Prostate gland (tissue), 2 donors: ENCODE measurements at regions not wholly inside any gene's neighbourhood (a gene's known extent, or its start where the extent isn't known, plus 50 kb on each side); places are given as distances from the start of the nearest gene placed in this dataset.

ENCODE experiments used
- POLR2AphosphoS5 ChIP-seq: sonication (generic); formaldehyde crosslinking; IDR thresholded peaks from one replicate; pipeline ENCODE4 v1.6.1; 2017; ENCODE audit warnings: antibody characterized with exemption
- TF ChIP-seq, protein P1 (sequence below), 4 experiments: fragments of 200-600 bp in 2 of 4; fragments of 450-650 bp in 2 of 4; sonication (generic) in 2 of 4; IDR thresholded peaks; 1 replicate in 3 of 4; 2 replicates in 1 of 4; pipeline ENCODE4 v1.5.1; 2016 to 2019; ENCODE audit warnings: antibody characterized with exemption in 4 of 4, mild to moderate bottlenecking in 2 of 4, moderate library complexity in 2 of 4

DNA sequence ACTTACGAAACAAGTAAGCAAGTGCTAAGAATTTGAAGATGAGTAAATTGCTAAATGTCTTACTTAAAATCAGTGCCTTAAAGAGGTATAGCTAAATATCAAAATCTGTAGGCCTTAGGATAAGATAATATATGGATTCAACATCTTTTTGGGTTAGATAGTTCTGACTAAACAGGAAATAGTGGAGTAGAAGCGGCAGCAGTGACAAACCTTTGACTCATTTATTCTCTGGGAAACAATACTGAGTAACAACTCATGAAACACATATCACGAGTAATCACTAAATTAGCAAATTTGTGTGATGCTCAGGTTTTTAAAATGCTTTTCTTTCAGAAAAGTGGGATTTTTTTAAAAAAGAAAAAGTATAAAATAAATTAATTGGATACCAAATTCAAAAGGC, 762.1 kb upstream of the TYRP1 start:
- TF ChIP-seq, protein P1, sequence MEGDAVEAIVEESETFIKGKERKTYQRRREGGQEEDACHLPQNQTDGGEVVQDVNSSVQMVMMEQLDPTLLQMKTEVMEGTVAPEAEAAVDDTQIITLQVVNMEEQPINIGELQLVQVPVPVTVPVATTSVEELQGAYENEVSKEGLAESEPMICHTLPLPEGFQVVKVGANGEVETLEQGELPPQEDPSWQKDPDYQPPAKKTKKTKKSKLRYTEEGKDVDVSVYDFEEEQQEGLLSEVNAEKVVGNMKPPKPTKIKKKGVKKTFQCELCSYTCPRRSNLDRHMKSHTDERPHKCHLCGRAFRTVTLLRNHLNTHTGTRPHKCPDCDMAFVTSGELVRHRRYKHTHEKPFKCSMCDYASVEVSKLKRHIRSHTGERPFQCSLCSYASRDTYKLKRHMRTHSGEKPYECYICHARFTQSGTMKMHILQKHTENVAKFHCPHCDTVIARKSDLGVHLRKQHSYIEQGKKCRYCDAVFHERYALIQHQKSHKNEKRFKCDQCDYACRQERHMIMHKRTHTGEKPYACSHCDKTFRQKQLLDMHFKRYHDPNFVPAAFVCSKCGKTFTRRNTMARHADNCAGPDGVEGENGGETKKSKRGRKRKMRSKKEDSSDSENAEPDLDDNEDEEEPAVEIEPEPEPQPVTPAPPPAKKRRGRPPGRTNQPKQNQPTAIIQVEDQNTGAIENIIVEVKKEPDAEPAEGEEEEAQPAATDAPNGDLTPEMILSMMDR (IDR thresholded peaks at IDR 0.05), result no peak
- TF ChIP-seq POLR2AphosphoS5, result no peak
